HepG2 (cell line): ENCODE measurements at regions not wholly inside any gene's neighbourhood (a gene's known extent, or its start where the extent isn't known, plus 50 kb on each side); places are given as distances from the start of the nearest gene placed in this dataset.

Source experiments
- GTF3A ChIP-seq: sonication (generic); formaldehyde crosslinking; conservative IDR thresholded peaks from 2 replicates; pipeline ENCODE4 v1.4.0; 2020; ENCODE audit warnings: mild to moderate bottlenecking, missing genetic modification reagents
- JUN ChIP-seq: sonication (generic); formaldehyde crosslinking; IDR thresholded peaks from 2 replicates; pipeline ENCODE4 v1.4.0; 2020; ENCODE audit warnings: mild to moderate bottlenecking, missing genetic modification reagents
- POLR2A ChIP-seq, 2 experiments: IDR thresholded peaks; 2 replicates each; pipeline ENCODE4 v1.6.1; 2011; ENCODE audit warnings: low read depth in 2 of 2, low read length in 2 of 2, mild to moderate bottlenecking in 1 of 2, moderate library complexity in 1 of 2; ENCODE audit not compliant: insufficient read depth in 1 of 2
- WIZ ChIP-seq: sonication (generic); formaldehyde crosslinking; IDR thresholded peaks from 2 replicates; pipeline ENCODE4 v1.5.1; 2020; ENCODE audit warnings: mild to moderate bottlenecking, missing genetic modification reagents
- ZNF317 ChIP-seq: sonication (generic); formaldehyde crosslinking; IDR thresholded peaks from 2 replicates; pipeline ENCODE4 v1.5.0; 2020; ENCODE audit warnings: mild to moderate bottlenecking, missing genetic modification reagents
- TF ChIP-seq, protein P1 (sequence below): IDR thresholded peaks from 2 replicates; pipeline ENCODE4 v1.6.1; 2016; ENCODE audit warnings: missing compliant biosample characterization, missing genetic modification reagents, borderline replicate concordance
- TF ChIP-seq, protein P2 (sequence below): sonication (generic); formaldehyde crosslinking; IDR thresholded peaks from 2 replicates; pipeline ENCODE4 v1.5.0; 2020; ENCODE audit warnings: mild to moderate bottlenecking, missing genetic modification reagents, moderate library complexity
- TF ChIP-seq, protein P3 (sequence below): sonication (generic); formaldehyde crosslinking; IDR thresholded peaks from 2 replicates; pipeline ENCODE4 v1.4.0; 2020; ENCODE audit warnings: missing genetic modification reagents, borderline replicate concordance
- TF ChIP-seq, protein P4 (sequence below): IDR thresholded peaks from 2 replicates; pipeline ENCODE4 v1.6.1; 2012; ENCODE audit warnings: inconsistent platforms

DNA sequence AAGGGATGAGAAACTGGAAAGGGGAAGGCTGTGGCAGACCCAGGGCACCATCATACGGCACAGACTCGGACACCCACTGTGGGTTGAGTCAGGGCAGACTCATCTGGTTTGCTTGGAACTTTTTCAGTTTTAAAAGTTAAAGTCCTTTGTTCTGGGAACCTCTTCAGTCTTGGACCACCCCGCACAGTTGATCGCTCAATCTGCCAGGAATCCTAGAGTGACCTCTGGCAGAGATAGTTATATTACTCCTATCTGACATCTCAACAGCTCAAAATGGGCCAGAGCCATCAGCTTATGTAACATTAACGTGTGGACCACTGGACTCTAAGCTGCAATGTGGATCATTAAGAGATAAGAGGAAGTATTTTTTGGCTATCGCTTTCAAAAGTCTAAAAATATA, 164.3 kb downstream of the ABCA8 start:
- TF ChIP-seq ZNF317 (no peak), JUN (CRISPR knock-in tag) (no peak), WIZ (CRISPR knock-in tag) (no peak), GTF3A (no peak), POLR2A (IDR thresholded peaks at IDR 0.05; ENCODE audit: insufficient read depth in 1 of 2, low read depth in 2 of 2, low read length in 2 of 2) (no peak)
- TF ChIP-seq, protein P1, sequence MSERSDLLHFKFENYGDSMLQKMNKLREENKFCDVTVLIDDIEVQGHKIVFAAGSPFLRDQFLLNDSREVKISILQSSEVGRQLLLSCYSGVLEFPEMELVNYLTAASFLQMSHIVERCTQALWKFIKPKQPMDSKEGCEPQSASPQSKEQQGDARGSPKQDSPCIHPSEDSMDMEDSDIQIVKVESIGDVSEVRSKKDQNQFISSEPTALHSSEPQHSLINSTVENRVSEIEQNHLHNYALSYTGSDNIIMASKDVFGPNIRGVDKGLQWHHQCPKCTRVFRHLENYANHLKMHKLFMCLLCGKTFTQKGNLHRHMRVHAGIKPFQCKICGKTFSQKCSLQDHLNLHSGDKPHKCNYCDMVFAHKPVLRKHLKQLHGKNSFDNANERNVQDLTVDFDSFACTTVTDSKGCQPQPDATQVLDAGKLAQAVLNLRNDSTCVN (CRISPR knock-in tag), result no peak
- TF ChIP-seq, protein P2, sequence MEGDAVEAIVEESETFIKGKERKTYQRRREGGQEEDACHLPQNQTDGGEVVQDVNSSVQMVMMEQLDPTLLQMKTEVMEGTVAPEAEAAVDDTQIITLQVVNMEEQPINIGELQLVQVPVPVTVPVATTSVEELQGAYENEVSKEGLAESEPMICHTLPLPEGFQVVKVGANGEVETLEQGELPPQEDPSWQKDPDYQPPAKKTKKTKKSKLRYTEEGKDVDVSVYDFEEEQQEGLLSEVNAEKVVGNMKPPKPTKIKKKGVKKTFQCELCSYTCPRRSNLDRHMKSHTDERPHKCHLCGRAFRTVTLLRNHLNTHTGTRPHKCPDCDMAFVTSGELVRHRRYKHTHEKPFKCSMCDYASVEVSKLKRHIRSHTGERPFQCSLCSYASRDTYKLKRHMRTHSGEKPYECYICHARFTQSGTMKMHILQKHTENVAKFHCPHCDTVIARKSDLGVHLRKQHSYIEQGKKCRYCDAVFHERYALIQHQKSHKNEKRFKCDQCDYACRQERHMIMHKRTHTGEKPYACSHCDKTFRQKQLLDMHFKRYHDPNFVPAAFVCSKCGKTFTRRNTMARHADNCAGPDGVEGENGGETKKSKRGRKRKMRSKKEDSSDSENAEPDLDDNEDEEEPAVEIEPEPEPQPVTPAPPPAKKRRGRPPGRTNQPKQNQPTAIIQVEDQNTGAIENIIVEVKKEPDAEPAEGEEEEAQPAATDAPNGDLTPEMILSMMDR (CRISPR knock-in tag), result no peak
- TF ChIP-seq, protein P3, sequence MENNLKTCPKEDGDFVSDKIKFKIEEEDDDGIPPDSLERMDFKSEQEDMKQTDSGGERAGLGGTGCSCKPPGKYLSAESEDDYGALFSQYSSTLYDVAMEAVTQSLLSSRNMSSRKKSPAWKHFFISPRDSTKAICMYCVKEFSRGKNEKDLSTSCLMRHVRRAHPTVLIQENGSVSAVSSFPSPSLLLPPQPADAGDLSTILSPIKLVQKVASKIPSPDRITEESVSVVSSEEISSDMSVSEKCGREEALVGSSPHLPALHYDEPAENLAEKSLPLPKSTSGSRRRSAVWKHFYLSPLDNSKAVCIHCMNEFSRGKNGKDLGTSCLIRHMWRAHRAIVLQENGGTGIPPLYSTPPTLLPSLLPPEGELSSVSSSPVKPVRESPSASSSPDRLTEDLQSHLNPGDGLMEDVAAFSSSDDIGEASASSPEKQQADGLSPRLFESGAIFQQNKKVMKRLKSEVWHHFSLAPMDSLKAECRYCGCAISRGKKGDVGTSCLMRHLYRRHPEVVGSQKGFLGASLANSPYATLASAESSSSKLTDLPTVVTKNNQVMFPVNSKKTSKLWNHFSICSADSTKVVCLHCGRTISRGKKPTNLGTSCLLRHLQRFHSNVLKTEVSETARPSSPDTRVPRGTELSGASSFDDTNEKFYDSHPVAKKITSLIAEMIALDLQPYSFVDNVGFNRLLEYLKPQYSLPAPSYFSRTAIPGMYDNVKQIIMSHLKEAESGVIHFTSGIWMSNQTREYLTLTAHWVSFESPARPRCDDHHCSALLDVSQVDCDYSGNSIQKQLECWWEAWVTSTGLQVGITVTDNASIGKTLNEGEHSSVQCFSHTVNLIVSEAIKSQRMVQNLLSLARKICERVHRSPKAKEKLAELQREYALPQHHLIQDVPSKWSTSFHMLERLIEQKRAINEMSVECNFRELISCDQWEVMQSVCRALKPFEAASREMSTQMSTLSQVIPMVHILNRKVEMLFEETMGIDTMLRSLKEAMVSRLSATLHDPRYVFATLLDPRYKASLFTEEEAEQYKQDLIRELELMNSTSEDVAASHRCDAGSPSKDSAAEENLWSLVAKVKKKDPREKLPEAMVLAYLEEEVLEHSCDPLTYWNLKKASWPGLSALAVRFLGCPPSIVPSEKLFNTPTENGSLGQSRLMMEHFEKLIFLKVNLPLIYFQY (CRISPR knock-in tag), result no peak
- TF ChIP-seq, protein P4, sequence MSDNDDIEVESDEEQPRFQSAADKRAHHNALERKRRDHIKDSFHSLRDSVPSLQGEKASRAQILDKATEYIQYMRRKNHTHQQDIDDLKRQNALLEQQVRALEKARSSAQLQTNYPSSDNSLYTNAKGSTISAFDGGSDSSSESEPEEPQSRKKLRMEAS, result no peak
